ENCODE measurements at regions not wholly inside any gene's neighbourhood (a gene's known extent, or its start where the extent isn't known, plus 50 kb on each side); places are given as distances from the start of the nearest gene placed in this dataset.
A peak's percentile ranks its signal among the peaks of the same experiment; 100 is the strongest.

DNA sequence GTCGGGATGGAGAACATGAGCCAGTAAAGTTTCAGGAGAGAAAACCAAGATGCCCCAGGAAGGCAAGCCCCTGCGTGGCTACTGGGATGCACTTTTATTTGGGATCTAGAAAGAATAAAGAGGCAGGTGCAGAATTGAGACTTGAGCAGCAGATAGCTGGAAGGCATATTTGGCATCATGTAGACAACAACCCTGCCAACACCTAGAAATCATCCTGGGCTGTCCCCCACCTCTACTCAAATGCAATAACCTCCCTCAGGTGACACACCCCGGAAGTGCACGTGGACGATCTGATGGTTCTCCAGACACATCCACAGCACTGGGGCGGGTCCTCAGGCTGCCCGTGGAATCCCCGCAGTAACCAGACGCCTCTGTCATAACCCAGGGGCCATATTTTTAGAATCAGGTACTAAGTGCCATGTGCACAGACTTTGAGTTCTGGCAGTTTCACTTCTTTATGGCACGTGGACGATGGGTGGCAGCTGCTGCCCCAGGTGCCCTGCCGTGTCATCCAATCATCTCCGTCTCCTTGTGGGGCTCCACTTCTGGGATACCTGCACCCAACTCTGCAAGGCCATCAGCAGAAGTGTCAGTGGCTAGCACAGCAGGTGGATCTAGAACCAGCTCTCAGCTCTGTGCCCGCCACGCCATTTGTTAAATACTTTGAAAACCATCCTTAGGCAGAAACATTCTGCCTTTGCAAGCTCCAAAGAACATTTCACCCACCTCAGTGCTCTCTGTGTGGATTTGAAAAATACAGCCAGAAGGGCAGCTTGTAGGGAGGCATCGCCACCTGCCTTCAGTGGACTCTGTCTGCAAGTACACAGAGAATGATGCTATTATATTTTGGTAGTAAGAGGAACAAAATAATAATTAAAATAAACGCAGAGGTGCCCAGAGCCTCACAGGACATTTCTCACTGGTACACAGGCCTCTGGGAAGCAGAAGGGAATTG, 771.7 kb upstream of the TMEM132C start:
- Histone ChIP-seq H3K79me2 (replicated peaks; ENCODE audit: insufficient read depth, low read length) (no peaks in the 10 kb centered on the region), H4K20me1 (ENCODE audit: insufficient read depth) (no peaks in the 10 kb centered on the region), H3K9ac (ENCODE audit: low read length) (no peak overlapping the region), H3K4me2 (ENCODE audit: low read length) (no peak overlapping the region), H3K9me3 (ENCODE audit: low read length) (no peaks in the 10 kb centered on the region), H3K4me3 (ENCODE audit: low read length) (no peak overlapping the region), H3K27ac (ENCODE audit: low read length) (no peak overlapping the region), H2AFZ (ENCODE audit: low read depth, low read length) (no peak overlapping the region), H3K36me3 (ENCODE audit: insufficient read depth, low read length) (no peaks in the 10 kb centered on the region), H3F3A (ENCODE audit: insufficient read depth, low read length, poor library complexity, severe bottlenecking) (no peaks in the 10 kb centered on the region), H3K27me3 (ENCODE audit: insufficient read depth, low read depth, low read length) (no peaks in the 10 kb centered on the region), H3K9me2 (ENCODE audit: insufficient read depth, low read length) (no peaks in the 10 kb centered on the region)
- TF ChIP-seq RAD21 (conservative IDR thresholded peaks at IDR 0.05) = peak; percentile 52
- TF ChIP-seq, protein P1, sequence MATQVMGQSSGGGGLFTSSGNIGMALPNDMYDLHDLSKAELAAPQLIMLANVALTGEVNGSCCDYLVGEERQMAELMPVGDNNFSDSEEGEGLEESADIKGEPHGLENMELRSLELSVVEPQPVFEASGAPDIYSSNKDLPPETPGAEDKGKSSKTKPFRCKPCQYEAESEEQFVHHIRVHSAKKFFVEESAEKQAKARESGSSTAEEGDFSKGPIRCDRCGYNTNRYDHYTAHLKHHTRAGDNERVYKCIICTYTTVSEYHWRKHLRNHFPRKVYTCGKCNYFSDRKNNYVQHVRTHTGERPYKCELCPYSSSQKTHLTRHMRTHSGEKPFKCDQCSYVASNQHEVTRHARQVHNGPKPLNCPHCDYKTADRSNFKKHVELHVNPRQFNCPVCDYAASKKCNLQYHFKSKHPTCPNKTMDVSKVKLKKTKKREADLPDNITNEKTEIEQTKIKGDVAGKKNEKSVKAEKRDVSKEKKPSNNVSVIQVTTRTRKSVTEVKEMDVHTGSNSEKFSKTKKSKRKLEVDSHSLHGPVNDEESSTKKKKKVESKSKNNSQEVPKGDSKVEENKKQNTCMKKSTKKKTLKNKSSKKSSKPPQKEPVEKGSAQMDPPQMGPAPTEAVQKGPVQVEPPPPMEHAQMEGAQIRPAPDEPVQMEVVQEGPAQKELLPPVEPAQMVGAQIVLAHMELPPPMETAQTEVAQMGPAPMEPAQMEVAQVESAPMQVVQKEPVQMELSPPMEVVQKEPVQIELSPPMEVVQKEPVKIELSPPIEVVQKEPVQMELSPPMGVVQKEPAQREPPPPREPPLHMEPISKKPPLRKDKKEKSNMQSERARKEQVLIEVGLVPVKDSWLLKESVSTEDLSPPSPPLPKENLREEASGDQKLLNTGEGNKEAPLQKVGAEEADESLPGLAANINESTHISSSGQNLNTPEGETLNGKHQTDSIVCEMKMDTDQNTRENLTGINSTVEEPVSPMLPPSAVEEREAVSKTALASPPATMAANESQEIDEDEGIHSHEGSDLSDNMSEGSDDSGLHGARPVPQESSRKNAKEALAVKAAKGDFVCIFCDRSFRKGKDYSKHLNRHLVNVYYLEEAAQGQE (IDR thresholded peaks at IDR 0.05; ENCODE audit: borderline replicate concordance) = no peak
- TF ChIP-seq SMC3 (conservative IDR thresholded peaks at IDR 0.05; ENCODE audit: poor library complexity) = peak; percentile 31

DNA sequence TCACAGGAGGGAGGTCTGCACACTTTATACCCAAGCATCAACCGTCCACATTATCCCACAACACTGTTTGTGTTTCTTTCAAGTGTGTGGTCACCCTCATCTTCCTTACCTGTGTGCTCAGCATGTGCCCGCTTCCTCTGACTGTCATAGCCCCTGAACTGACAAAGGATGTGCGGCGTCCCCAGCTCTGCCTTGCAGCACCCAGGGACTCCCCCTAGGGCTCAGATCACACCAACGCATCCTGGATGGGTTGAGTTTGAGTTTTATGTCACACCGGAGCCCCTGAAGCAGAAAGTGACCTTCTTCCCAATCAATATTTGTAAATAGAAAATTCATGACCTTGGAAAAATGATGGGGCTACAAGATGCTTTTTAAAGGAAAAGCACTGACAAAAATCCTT, 770.7 kb upstream of the TMEM132C start:
- Histone ChIP-seq H3K27me3 (ENCODE audit: insufficient read depth, low read depth, low read length) (no peaks in the 10 kb centered on the region), H3K4me2 (ENCODE audit: low read length) (no peak overlapping the region), H3K9me3 (ENCODE audit: low read length) (no peaks in the 10 kb centered on the region), H3K27ac (ENCODE audit: low read length) (no peak overlapping the region), H3F3A (ENCODE audit: insufficient read depth, low read length, poor library complexity, severe bottlenecking) (no peaks in the 10 kb centered on the region), H3K9me2 (ENCODE audit: insufficient read depth, low read length) (no peaks in the 10 kb centered on the region), H3K9ac (ENCODE audit: low read length) (no peak overlapping the region), H3K36me3 (ENCODE audit: insufficient read depth, low read length) (no peaks in the 10 kb centered on the region), H3K79me2 (replicated peaks; ENCODE audit: insufficient read depth, low read length) (no peaks in the 10 kb centered on the region), H3K4me3 (ENCODE audit: low read length) (no peak overlapping the region), H4K20me1 (ENCODE audit: insufficient read depth) (no peaks in the 10 kb centered on the region), H2AFZ (ENCODE audit: low read depth, low read length) (no peak overlapping the region)
- TF ChIP-seq RAD21 (conservative IDR thresholded peaks at IDR 0.05) (no peak), MXI1 (conservative IDR thresholded peaks at IDR 0.05; ENCODE audit: poor library complexity, severe bottlenecking) (no peak), EP300 (conservative IDR thresholded peaks at IDR 0.05; ENCODE audit: poor library complexity, severe bottlenecking) (no peak), SMC3 (conservative IDR thresholded peaks at IDR 0.05; ENCODE audit: poor library complexity) (no peak), EZH2 (IDR thresholded peaks at IDR 0.05; ENCODE audit: borderline replicate concordance, insufficient read depth, low read length, poor library complexity, severe bottlenecking) (no peak)
- TF ChIP-seq, protein P2, sequence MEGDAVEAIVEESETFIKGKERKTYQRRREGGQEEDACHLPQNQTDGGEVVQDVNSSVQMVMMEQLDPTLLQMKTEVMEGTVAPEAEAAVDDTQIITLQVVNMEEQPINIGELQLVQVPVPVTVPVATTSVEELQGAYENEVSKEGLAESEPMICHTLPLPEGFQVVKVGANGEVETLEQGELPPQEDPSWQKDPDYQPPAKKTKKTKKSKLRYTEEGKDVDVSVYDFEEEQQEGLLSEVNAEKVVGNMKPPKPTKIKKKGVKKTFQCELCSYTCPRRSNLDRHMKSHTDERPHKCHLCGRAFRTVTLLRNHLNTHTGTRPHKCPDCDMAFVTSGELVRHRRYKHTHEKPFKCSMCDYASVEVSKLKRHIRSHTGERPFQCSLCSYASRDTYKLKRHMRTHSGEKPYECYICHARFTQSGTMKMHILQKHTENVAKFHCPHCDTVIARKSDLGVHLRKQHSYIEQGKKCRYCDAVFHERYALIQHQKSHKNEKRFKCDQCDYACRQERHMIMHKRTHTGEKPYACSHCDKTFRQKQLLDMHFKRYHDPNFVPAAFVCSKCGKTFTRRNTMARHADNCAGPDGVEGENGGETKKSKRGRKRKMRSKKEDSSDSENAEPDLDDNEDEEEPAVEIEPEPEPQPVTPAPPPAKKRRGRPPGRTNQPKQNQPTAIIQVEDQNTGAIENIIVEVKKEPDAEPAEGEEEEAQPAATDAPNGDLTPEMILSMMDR (IDR thresholded peaks at IDR 0.05; ENCODE audit: poor library complexity, severe bottlenecking) = no peak
- TF ChIP-seq, protein P1 (IDR thresholded peaks at IDR 0.05; ENCODE audit: borderline replicate concordance) = no peak
